ENCODE measurements at regions not wholly inside any gene's neighbourhood (a gene's known extent, or its start where the extent isn't known, plus 50 kb on each side); places are given as distances from the start of the nearest gene placed in this dataset.

- TF ChIP-seq EZH2 (IDR thresholded peaks at IDR 0.05; ENCODE audit: insufficient read depth, poor library complexity, severe bottlenecking): no peak
- no peak for TF ChIP-seq EZH2phosphoT487 (IDR thresholded peaks at IDR 0.05; ENCODE audit: insufficient read depth, low read depth)
Measured at GRCh38 chr4:35286434-35286833, 957.9 kb downstream of the ARAP2 start.
